Colonic mucosa (tissue), 4 donors: ENCODE measurements at regions not wholly inside any gene's neighbourhood (a gene's known extent, or its start where the extent isn't known, plus 50 kb on each side); places are given as distances from the start of the nearest gene placed in this dataset.
"Not testable (repeated sequence)": the region's sequence is repeated elsewhere in the genome, so short reads cannot be mapped to it uniquely, and the experiment has no call there.

ENCODE experiments used
- DNase-seq: peaks from one replicate; pipeline ENCODE4 v3.0.0-alpha.2; 2020
- H3K27ac ChIP-seq: fragments of 200-600 bp; one replicate; pipeline ENCODE4 v1.8.0; 2021
- H3K27me3 ChIP-seq: fragments of 200-600 bp; one replicate; pipeline ENCODE4 v1.8.0; 2021
- H3K36me3 ChIP-seq: fragments of 200-600 bp; one replicate; pipeline ENCODE4 v1.8.0; 2021
- H3K4me1 ChIP-seq: fragments of 200-600 bp; one replicate; pipeline ENCODE4 v1.8.0; 2021; ENCODE audit warnings: mild to moderate bottlenecking
- H3K4me3 ChIP-seq: fragments of 200-600 bp; one replicate; pipeline ENCODE4 v1.8.0; 2021
- H3K9ac ChIP-seq, 2 donors: one replicate each; pipeline ENCODE4 v1.7.0; 2013; ENCODE audit warnings: control low read depth in 2 of 2, low read depth in 2 of 2, low read length in 2 of 2
- H3K9me3 ChIP-seq: fragments of 200-600 bp; one replicate; pipeline ENCODE4 v1.8.0; 2021
- CTCF ChIP-seq: fragments of 200-600 bp; IDR thresholded peaks from one replicate; pipeline ENCODE4 v1.8.0; 2022; ENCODE audit warnings: antibody characterized with exemption, mild to moderate bottlenecking
- intact Hi-C: fragments of 100-400 bp; cut with DNase I; formaldehyde crosslinking; loops from one replicate; pipeline ENCODE4 v1.14.1; 2022
- donor health status: healthy.
- donor health status: DM: no; HTN: no; CAD: no.
- donor health status: DM: no; HTN: no; CAD: no.

GRCh38 chrX:42832764-42833549 is 55.0 kb upstream of the PPP1R2C start:
- TF ChIP-seq CTCF = no peak
- Histone ChIP-seq H3K27ac (no peak overlapping the region), H3K4me3 (no peak overlapping the region), H3K9me3 (no peaks in the 10 kb centered on the region), H3K27me3 (no peaks in the 10 kb centered on the region), H3K36me3 (no peaks in the 10 kb centered on the region), H3K9ac (no peak overlapping the region), H3K4me1 (no peaks in the 10 kb centered on the region)
- intact Hi-C loops = no loop called here
- no peak for DNase-seq

GRCh38 chrX:42833550-42833940 is 55.6 kb upstream of the PPP1R2C start:
- not testable (repeated sequence) for H3K27ac ChIP-seq, H3K27me3 ChIP-seq

GRCh38 chrX:42837101-42837726 is 59.3 kb upstream of the PPP1R2C start:
- H3K9ac ChIP-seq = no peak overlapping the region
- no peaks in the 10 kb centered on the region for H3K36me3 ChIP-seq
- intact Hi-C loops = no loop called here
- H3K9me3 ChIP-seq = no peaks in the 10 kb centered on the region
- no peak for TF ChIP-seq CTCF
- H3K4me1 ChIP-seq = no peaks in the 10 kb centered on the region
- H3K27me3 ChIP-seq = no peaks in the 10 kb centered on the region
- H3K27ac ChIP-seq = no peak overlapping the region
- no peak overlapping the region for H3K4me3 ChIP-seq
- DNase-seq = no peak

More at GRCh38 chrX:42833550-42833940, 55.6 kb upstream of the PPP1R2C start:
- H3K4me1 ChIP-seq, H3K9me3 ChIP-seq, H3K36me3 ChIP-seq, H3K9ac ChIP-seq, DNase-seq, H3K4me3 ChIP-seq, intact Hi-C loops: not testable (repeated sequence)

- no peak for TF ChIP-seq CTCF
Observed at GRCh38 chrX:42837747-42838146, 59.8 kb upstream of the PPP1R2C start.

GRCh38 chrX:42839632-42840031 is 61.7 kb upstream of the PPP1R2C start:
- H3K4me1 ChIP-seq = no peaks in the 10 kb centered on the region
- H3K9ac ChIP-seq = no peak overlapping the region
- no peak overlapping the region for H3K27ac ChIP-seq
- no peak overlapping the region for H3K4me3 ChIP-seq
- no peaks in the 10 kb centered on the region for H3K27me3 ChIP-seq
- no peak for TF ChIP-seq CTCF
- H3K36me3 ChIP-seq = no peaks in the 10 kb centered on the region
- no peak for DNase-seq
- intact Hi-C loops = no loop called here
- no peaks in the 10 kb centered on the region for H3K9me3 ChIP-seq

More at GRCh38 chrX:42837747-42838146, 59.8 kb upstream of the PPP1R2C start:
- Histone ChIP-seq H3K4me3 (no peak overlapping the region), H3K36me3 (no peaks in the 10 kb centered on the region), H3K9me3 (no peaks in the 10 kb centered on the region), H3K9ac (no peak overlapping the region), H3K4me1 (no peaks in the 10 kb centered on the region), H3K27ac (no peak overlapping the region), H3K27me3 (no peaks in the 10 kb centered on the region)
- intact Hi-C loops = no loop called here
- DNase-seq = no peak

GRCh38 chrX:42846741-42847140 is 68.8 kb upstream of the PPP1R2C start:
- intact Hi-C loops = no loop called here
- no peaks in the 10 kb centered on the region for H3K36me3 ChIP-seq
- H3K9me3 ChIP-seq = no peaks in the 10 kb centered on the region
- TF ChIP-seq CTCF = no peak
- no peaks in the 10 kb centered on the region for H3K4me1 ChIP-seq
- H3K27me3 ChIP-seq = no peaks in the 10 kb centered on the region
- no peak for DNase-seq
- no peak overlapping the region for H3K4me3 ChIP-seq
- H3K9ac ChIP-seq = no peak overlapping the region
- no peak overlapping the region for H3K27ac ChIP-seq
